Panc1 (cell line): ENCODE measurements at regions not wholly inside any gene's neighbourhood (a gene's known extent, or its start where the extent isn't known, plus 50 kb on each side); places are given as distances from the start of the nearest gene placed in this dataset.

Source experiments
- ATAC-seq: fragments of 200-7000 bp; cut with Tn5 transposase; 2 replicates; pipeline ENCODE4 v1.9.1; 2020; ENCODE audit warnings: mild to moderate bottlenecking, moderate library complexity
- BruUV-seq: library from RNA; stranded (reverse); fragments of 400-500 nt; replicated peaks from 2 replicates; lab custom pipeline; 2021; lab: Mats Ljungman, UMichigan
- CTCF ChIA-PET: fragments of 300-600 bp; sonication (Branson Sonifier 250); formaldehyde crosslinking; loops from one replicate; lab custom pipeline; 2022; ENCODE audit warnings: antibody characterized with exemption; lab: Charles Lee
- POLR2A ChIA-PET: fragments of 300-600 bp; sonication (Branson Sonifier 250); formaldehyde crosslinking; loops from one replicate; lab custom pipeline; 2022; ENCODE audit warnings: antibody characterized with exemption; lab: Charles Lee
- DNase-seq: peaks from one replicate; pipeline ENCODE4 v3.0.0-alpha.2; 2010; ENCODE audit warnings: low read depth, low spot score
- H3K27ac ChIP-seq: 2 replicates; pipeline ENCODE4 v1.5.1; 2011; ENCODE audit warnings: mild to moderate bottlenecking, low read length, inconsistent platforms
- H3K27me3 ChIP-seq: fragments of 200-500 bp; sonication (Bioruptor generic); 2 replicates; pipeline ENCODE4 v1.6.0; 2014; ENCODE audit warnings: low read length, inconsistent platforms; ENCODE audit not compliant: control insufficient read depth, insufficient read depth
- H3K36me3 ChIP-seq: fragments of 200-500 bp; sonication (Bioruptor generic); 2 replicates; pipeline ENCODE4 v1.5.1; 2014; ENCODE audit warnings: inconsistent platforms, mild to moderate bottlenecking, low read length, moderate library complexity; ENCODE audit not compliant: control insufficient read depth, insufficient read depth
- H3K4me1 ChIP-seq: 2 replicates; pipeline ENCODE4 v1.5.1; 2011; ENCODE audit warnings: inconsistent platforms, mild to moderate bottlenecking, low read length, moderate library complexity; ENCODE audit not compliant: control insufficient read depth, insufficient read depth
- H3K4me3 ChIP-seq, 2 experiments: 2 replicates each; pipeline ENCODE4 v1.5.1; 2011 to 2012; ENCODE audit warnings: low read depth in 2 of 2, low read length in 2 of 2, mild to moderate bottlenecking in 2 of 2, inconsistent platforms in 1 of 2, moderate library complexity in 1 of 2
- H3K9me3 ChIP-seq: fragments of 200-500 bp; sonication (Bioruptor generic); 2 replicates; pipeline ENCODE4 v1.5.1; 2014; ENCODE audit warnings: low read depth, mild to moderate bottlenecking, inconsistent platforms, low read length, moderate library complexity; ENCODE audit not compliant: control insufficient read depth, insufficient read depth
- POLR2AphosphoS5 ChIP-seq: IDR thresholded peaks from 2 replicates; pipeline ENCODE4 v1.6.1; 2012; ENCODE audit warnings: mild to moderate bottlenecking, low read depth, low read length, moderate library complexity
- SIN3A ChIP-seq: IDR thresholded peaks from 2 replicates; pipeline ENCODE4 v1.6.1; 2012; ENCODE audit warnings: low read depth, mild to moderate bottlenecking, low read length, moderate library complexity, borderline replicate concordance; ENCODE audit not compliant: insufficient read depth
- TCF7L2 ChIP-seq: IDR thresholded peaks from 2 replicates; pipeline ENCODE4 v1.6.1; 2011; ENCODE audit warnings: mild to moderate bottlenecking, low read depth, low read length, inconsistent platforms
- in situ Hi-C: cut with HindIII; loops from 2 replicates; pipeline ENCODE4 v1.10.0; 2016; ENCODE audit warnings: low sequenced_read_pairs, low pct_unique_long_range_greater_than_20kb
- intact Hi-C: fragments of 100-400 bp; cut with micrococcal nuclease; formaldehyde crosslinking; loops from one replicate; pipeline ENCODE4 v1.10.0; 2022; ENCODE audit not compliant: unreplicated experiment
- TF ChIP-seq, protein P1 (sequence below): fragments of 450-650 bp; IDR thresholded peaks from 2 replicates; pipeline ENCODE4 v1.5.1; 2017; ENCODE audit warnings: mild to moderate bottlenecking
- TF ChIP-seq, protein P2 (sequence below), 2 experiments: IDR thresholded peaks; 2 replicates each; pipeline ENCODE4 v1.6.1; 2011 to 2012; ENCODE audit warnings: low read depth in 2 of 2, control low read depth in 1 of 2, low read length in 1 of 2, mild to moderate bottlenecking in 1 of 2, moderate library complexity in 1 of 2; ENCODE audit not compliant: insufficient read depth in 1 of 2

DNA sequence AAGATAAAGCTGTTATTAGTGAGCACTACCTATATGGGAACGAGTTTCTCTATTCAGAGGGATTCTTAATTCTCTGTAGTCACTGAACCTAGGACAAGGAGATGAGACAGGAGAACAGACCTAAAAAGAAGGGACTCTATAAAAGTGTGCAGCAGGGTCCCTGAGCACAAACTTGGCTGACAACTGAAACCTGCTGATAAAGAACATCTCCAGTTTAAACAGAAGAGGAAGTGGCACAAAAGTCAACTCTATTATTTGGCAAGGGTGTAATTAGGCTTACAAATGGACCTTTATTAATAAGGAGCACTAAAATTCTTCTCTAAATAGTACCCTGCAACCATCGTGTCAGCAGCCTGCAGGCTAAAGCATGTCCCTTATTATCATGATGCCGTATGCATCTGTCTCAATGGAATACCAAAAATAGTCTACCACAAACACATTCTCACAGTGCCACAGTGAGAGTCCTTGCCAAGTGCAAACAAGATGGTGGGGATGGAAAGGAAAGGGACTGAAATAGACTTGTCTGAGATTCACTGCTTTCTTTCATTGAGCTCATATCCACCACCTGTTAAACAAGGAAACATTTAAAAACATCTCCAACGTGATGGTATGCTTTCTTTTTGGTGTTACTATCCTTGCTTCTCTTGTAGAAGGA, 260.2 kb downstream of the INSIG2 start:
- POLR2A ChIA-PET = no interaction called here
- no peaks in the 10 kb centered on the region for H3K36me3 ChIP-seq
- intact Hi-C loops (loop anchor here (10.0 kb wide), 1 partner anchor 304 kb away; no protein-coding TSS in a partner anchor), in situ Hi-C loops (no loop called here)
- no peak overlapping the region for H3K27ac ChIP-seq
- no TSS peak for BruUV-seq
- no peak for ATAC-seq
- no peaks in the 10 kb centered on the region for H3K4me1 ChIP-seq
- H3K4me3 ChIP-seq = no peak overlapping the region
- DNase-seq = no peak
- no peaks in the 10 kb centered on the region; the same call in 1 of the 2 replicates for H3K27me3 ChIP-seq
- TF ChIP-seq, protein P1, sequence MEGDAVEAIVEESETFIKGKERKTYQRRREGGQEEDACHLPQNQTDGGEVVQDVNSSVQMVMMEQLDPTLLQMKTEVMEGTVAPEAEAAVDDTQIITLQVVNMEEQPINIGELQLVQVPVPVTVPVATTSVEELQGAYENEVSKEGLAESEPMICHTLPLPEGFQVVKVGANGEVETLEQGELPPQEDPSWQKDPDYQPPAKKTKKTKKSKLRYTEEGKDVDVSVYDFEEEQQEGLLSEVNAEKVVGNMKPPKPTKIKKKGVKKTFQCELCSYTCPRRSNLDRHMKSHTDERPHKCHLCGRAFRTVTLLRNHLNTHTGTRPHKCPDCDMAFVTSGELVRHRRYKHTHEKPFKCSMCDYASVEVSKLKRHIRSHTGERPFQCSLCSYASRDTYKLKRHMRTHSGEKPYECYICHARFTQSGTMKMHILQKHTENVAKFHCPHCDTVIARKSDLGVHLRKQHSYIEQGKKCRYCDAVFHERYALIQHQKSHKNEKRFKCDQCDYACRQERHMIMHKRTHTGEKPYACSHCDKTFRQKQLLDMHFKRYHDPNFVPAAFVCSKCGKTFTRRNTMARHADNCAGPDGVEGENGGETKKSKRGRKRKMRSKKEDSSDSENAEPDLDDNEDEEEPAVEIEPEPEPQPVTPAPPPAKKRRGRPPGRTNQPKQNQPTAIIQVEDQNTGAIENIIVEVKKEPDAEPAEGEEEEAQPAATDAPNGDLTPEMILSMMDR = no peak
- TF ChIP-seq TCF7L2 = no peak
- no peak for TF ChIP-seq POLR2AphosphoS5
- TF ChIP-seq SIN3A = no peak
- TF ChIP-seq, protein P2, sequence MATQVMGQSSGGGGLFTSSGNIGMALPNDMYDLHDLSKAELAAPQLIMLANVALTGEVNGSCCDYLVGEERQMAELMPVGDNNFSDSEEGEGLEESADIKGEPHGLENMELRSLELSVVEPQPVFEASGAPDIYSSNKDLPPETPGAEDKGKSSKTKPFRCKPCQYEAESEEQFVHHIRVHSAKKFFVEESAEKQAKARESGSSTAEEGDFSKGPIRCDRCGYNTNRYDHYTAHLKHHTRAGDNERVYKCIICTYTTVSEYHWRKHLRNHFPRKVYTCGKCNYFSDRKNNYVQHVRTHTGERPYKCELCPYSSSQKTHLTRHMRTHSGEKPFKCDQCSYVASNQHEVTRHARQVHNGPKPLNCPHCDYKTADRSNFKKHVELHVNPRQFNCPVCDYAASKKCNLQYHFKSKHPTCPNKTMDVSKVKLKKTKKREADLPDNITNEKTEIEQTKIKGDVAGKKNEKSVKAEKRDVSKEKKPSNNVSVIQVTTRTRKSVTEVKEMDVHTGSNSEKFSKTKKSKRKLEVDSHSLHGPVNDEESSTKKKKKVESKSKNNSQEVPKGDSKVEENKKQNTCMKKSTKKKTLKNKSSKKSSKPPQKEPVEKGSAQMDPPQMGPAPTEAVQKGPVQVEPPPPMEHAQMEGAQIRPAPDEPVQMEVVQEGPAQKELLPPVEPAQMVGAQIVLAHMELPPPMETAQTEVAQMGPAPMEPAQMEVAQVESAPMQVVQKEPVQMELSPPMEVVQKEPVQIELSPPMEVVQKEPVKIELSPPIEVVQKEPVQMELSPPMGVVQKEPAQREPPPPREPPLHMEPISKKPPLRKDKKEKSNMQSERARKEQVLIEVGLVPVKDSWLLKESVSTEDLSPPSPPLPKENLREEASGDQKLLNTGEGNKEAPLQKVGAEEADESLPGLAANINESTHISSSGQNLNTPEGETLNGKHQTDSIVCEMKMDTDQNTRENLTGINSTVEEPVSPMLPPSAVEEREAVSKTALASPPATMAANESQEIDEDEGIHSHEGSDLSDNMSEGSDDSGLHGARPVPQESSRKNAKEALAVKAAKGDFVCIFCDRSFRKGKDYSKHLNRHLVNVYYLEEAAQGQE (IDR thresholded peaks at IDR 0.05; ENCODE audit: insufficient read depth in 1 of 2, low read depth in 2 of 2, low read length in 1 of 2) = no peak
- no peaks in the 10 kb centered on the region for H3K9me3 ChIP-seq
- CTCF ChIA-PET = no interaction called here

DNA sequence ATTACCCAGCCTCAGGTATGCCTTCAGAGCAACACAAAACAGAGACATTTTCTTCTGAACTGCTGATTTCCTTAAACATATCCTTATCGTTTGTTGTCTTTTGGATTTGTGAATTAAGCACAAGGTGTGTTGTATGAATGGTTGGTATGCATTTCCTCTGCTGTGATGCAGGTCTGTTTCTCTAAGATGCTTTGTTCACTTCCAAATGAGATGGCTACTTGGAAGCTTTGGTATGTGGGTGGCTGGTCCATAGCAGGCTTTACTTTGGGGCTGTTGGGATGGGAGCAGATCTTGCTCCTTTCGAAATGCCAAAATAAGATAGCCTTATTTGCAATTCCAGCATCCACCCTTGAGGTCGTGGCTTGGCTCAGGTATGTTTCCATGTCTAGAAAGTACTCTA, 257.2 kb downstream of the INSIG2 start:
- Histone ChIP-seq H3K9me3 (no peaks in the 10 kb centered on the region), H3K36me3 (no peaks in the 10 kb centered on the region), H3K4me1 (no peaks in the 10 kb centered on the region), H3K4me3 (no peak overlapping the region), H3K27ac (no peak overlapping the region), H3K27me3 (no peaks in the 10 kb centered on the region; the same call in 1 of the 2 replicates)
- DNase-seq (no peak), ATAC-seq (no peak)
- POLR2A ChIA-PET = no interaction called here
- TF ChIP-seq, protein P1 = no peak
- TF ChIP-seq, protein P2 (IDR thresholded peaks at IDR 0.05; ENCODE audit: insufficient read depth in 1 of 2, low read depth in 2 of 2, low read length in 1 of 2) = no peak
- TF ChIP-seq TCF7L2 (no peak), POLR2AphosphoS5 (no peak), SIN3A (no peak)
- CTCF ChIA-PET = no interaction called here
- BruUV-seq = no TSS peak
- in situ Hi-C loops (no loop called here), intact Hi-C loops (loop anchor here (10.0 kb wide), 1 partner anchor 301 kb away; no protein-coding TSS in a partner anchor)
